CD4-positive, alpha-beta T cell treated with Interleukin-4 for 4 hours (primary cell): ENCODE measurements at regions not wholly inside any gene's neighbourhood (a gene's known extent, or its start where the extent isn't known, plus 50 kb on each side); places are given as distances from the start of the nearest gene placed in this dataset.
A peak's percentile ranks its signal among the peaks of the same experiment; 100 is the strongest.
"Not testable (repeated sequence)": the region's sequence is repeated elsewhere in the genome, so short reads cannot be mapped to it uniquely, and the experiment has no call there.

ENCODE experiments used
- DNase-seq: peaks from one replicate; pipeline ENCODE4 v3.0.0-alpha.2; 2020

DNA sequence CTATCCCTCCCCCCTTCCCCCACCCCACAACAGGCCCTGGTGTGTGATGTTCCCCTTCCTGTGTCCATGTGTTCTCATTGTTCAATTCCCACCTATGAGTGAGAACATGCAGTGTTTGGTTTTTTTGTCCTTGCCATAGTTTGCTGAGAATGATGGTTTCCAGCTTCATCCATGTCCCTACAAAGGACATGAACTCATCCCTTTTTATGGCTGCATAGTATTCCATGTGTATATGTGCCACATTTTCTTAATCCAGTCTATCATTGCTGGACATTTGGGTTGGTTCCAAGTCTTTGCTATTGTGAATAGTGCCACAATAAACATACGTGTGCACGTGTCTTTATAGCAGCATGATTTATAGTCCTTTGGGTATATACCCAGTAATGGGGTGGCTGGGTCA is 52.3 kb upstream of the MAN1A2 start:
- not testable (repeated sequence) for DNase-seq

DNA sequence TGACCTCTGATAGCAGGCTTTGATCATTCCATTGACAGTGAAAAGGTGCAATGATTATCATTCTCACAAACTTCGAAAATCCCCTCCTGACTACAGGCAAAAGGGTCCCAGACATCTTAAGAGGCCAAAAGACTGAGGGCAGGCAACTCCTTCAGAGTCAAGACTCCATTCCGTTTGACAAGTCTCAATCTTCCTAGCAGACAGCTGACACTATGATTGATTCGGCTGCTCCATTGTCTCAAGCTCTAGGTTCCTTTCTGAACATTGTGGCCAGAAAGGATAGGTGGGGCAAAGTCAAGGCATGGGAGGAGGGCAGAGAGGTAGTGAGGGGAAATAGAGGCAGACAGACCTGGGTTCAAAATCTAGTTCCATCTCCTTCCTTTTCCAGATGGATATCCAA is 53.7 kb upstream of the MAN1A2 start:
- no peak for DNase-seq

DNA sequence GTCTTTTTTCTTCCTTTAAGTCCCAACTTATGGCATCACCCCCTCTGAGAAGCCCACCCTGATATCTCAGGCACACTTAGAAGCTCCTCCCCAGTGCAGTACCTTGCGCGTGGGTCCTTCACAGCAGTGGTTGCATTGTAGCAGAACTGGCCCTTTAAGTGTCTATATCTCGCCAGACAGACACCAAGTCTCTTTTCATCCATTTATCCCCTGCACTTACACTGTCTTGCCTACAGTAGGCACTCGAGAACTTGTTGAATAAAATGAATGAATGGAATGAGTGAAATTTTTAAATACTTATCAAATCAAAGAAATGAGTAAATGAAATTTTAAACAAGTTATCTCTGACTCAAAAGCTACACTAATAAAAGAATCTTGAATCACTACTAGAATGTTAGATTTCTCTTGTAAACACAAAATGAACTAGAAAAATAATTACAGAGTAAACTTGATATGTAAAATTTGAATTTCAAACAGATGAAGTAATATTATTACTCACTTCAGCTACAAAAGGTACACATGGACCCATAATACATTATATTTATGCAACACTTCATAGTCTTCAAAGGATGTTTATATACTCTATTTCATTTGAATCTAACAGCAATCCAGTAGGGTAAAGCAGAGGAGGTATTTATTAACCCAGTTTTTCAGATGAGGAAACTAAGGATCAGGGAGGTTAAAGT is 54.7 kb upstream of the MAN1A2 start:
- peak; percentile 45 for DNase-seq

DNA sequence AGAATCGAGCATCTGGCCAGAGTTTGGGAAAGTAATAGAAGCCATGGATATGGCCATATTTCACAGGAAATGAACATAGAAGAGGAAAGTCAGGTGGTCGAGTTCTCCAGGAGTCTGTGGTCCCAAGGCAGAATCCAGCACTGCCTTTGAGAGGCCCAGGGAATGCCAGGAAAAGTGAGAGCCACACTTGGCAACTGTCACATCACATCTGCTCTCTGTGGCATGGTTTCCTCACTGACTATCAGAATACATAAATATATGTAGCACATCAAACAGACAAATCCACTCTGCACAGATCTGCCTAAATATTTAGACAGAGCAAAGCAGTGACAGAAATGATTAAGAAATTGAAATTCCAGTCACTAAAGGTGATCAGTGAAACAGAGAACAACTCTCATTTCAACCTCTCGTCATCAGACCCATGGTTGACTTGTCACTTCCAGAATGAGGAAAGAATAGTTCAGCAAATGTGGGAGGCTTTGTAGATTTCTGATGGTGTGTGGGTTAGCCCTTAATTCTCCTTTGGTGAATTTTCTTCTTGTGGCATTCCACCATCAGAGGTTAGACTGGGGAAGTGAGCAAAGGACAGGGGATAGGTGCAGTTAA is 58.8 kb upstream of the MAN1A2 start:
- no peak for DNase-seq

DNA sequence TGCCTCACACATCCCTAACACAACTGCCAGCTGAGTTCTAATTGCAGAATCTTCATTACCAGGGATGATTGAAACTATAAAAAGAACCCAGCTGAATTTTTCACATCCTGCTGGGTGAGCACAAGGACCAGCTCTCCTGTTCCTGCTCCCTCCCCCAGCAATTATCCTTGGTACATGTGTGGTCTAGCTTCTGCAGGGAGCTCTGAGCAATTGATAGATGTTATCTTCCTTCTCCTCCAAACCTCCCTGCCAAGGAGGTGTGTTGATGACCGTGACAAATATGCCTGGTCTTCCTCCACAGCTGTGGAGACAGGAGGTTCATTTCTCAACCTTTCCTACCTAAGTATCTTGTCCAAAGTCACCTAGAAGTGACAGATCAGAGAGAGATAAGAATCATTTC is 65.3 kb upstream of the MAN1A2 start:
- DNase-seq: no peak

DNA sequence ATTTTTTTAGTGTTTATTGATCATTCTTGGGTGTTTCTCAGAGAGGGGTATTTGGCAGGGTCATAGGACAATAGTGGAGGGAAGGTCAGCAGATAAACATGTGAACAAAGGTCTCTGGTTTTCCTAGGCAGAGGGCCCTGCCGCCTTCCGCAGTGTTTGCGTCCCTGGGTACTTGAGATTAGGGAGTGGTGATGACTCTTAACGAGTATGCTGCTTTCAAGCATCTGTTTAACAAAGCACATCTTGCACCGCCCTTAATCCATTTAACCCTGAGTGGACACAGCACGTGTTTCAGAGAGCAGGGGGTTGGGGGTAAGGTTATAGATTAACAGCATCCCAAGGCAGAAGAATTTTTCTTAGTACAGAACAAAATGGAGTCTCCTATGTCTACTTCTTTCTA is 67.1 kb upstream of the MAN1A2 start:
- DNase-seq: not testable (repeated sequence)

DNA sequence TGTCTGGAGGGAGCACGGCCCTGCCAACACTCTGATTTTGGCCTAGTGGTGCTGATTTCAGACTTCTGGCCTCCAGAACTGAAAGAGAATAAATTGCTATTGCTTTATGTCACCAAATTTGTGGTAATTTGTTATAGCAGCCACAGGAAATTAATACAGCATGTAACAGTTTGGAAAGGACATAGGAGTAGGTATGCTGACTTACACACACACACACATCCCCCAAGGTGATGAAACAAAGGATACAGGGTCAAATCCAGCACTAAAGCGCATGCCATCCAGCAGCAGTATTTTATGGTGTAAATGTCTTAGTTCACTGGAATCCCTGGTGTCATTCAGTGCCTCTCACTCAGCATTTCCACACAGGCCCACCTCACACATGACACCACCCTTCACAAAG is 72.2 kb upstream of the MAN1A2 start:
- no peak for DNase-seq

DNA sequence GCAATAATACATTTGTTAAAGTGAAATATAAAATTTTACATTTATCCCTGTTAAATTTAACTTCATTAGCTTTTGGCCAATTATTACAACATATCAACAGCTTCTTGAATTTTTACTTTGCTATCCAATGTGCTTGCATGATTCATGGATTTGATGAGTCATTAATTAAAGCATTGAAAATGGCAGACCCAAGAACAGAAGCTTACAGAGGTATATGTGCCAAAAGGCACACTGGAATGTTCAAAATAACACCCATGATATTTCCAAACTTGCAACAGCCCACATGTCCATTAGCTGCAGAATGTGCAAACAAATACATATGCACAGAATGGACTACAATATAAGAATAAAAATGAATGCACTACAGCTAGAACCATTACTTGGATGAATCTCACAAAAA is 76.4 kb upstream of the MAN1A2 start:
- no peak for DNase-seq

DNA sequence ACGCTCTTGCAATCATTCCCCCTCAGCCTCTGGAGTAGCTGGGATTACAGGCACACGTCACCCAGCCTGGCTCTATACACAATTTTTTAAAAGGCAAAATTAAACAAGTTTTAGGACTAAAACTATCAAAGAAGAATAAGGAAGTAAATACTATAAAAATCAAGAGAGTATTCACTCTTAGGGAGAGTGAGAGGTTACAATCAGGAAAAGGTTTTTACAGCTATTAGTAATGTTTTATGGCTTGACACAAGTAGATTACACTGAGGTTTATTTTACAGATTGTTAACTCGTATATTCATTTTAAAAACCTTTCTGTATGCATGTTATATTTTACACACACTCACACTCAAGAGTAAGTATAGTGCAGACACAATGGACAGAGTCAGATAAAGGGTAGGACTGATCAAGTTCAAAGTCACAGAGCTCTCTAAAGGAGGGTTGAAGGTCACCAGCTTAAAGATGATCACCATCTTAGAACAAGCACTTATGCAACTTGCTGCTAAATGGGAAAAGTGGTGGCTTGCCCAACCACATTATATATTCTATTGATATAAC is 77.9 kb upstream of the MAN1A2 start:
- DNase-seq: no peak

DNA sequence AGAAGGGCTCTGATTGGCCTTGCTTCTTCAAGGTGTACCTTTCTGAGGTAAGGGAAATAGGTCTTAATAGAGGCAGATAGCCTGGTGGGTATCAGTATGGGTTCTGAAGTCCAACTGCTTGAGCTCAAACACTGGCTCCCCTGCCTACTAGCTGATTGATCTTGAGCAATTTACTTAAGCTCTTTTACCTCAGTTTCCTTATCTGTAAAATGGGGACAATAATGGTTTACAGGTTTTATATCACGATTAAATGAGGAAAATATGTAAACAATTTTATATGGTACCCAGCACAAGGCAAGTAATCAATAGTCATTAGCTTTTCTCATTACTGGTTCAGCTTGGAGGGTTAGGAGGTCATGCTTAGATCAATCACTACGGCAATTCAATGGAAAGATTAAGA is 75.8 kb upstream of the VTCN1 start:
- no peak for DNase-seq

DNA sequence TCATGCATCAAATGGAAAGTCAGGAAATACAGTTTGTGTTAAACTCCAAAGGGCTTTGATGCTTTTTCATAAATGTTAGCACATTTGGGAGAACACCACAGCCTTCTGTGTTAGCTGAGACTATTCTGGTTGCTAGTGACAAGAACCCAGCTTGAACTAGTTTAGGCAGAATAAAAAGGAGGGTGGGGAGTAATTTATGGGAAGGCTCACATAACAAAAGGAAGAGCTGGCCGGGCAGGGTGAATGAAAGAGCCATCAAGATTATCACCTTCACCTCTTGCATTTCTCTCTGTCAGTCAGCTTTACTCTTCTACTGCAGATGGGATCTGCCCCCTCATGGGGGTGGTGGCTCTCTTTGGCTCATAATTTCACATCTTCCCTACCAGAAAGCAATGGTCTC is 75.4 kb upstream of the VTCN1 start:
- DNase-seq: no peak

DNA sequence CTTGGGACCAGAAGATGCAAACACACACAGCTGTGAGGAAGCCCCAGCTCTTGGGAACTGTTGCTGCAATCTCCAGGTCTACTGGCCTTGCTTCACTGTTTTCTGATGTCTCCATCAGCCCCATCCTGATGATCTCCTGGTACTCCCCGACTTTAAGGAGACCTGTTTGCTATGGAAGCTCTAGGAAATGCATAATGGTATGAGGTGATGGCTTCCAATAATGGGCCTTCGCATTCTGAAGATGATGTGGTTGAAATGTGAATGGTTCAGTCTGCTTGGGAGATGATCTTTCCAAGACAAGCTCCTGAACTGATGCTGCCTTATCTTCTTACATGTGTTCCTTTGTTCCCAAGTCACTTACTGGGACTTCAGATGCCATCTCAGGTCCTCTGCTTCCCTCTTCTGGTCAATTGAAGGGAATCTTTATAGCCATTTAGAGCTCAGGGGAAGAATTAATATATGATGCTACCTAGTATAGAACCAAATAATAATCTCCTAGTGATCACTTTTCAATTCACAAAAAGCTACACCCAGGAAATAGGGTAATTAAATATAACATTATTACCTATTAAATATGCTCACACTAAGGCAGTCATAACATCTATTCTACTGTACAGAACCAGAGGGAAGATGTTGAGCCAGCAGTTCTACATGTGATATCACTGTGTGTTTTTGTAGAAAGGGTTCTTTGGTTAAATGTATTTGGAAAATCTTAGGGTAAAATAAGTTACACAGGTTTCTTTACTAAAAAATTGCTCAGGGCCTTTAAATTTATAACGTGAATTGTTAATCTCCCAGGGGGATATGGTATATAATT is 73.9 kb upstream of the VTCN1 start:
- DNase-seq: no peak

DNA sequence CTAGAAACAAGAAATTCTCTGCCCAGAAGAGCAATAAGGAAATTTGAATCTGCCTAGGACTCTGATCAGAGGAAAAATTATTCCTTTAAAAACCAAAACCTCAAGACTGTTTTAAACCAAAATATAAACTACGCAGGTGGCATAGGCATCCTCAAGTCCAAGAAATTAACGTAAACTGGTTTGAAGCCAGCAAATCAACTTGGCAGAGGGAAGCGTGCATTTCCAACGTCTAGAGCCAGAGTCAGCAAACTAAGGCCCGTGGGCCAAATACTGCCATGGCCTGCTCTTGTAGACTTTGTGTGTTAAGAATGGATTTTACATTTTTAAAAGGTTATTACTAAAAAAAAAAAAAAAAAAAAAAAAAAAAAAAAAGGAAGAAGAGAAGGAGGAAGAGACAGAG is 67.8 kb upstream of the VTCN1 start:
- no peak for DNase-seq

DNA sequence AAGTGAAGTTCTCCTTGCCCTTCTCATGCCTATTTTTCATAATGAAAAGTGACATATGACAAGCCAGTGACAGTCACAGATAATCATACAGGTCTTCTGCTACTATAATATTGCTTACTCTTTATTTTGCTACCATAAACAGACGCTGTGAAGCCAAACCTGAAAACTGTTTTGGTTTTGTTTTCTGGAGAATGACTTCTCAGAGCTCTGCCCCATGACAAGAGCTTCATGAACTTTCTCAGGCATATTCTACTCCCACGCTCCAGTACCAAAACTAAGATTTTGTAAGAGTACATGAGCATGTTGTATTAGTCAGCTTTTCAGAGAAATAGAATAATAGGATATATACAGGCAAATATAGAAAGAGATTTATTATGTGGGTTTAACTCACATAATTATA is 64.3 kb upstream of the VTCN1 start:
- no peak for DNase-seq

DNA sequence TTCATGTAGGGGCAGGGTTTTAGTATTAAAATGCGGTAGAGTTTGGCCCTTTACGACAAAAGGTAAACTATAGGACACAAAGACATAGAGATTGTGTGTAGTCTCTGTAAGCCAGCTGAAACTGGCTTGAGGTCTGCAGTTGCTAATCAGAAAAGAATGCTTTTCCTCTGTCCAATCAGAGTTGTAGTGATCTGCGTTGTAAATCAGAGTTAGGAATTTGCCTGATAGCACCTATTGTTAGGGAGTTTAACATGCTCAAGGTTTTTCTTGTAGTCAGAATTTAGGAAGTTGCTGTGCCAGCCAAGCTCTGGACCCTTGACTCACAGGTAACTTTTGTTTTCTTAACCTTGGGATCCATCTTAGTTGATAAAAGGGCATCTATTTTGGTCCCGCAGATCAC is 61.2 kb upstream of the VTCN1 start:
- DNase-seq: no peak

DNA sequence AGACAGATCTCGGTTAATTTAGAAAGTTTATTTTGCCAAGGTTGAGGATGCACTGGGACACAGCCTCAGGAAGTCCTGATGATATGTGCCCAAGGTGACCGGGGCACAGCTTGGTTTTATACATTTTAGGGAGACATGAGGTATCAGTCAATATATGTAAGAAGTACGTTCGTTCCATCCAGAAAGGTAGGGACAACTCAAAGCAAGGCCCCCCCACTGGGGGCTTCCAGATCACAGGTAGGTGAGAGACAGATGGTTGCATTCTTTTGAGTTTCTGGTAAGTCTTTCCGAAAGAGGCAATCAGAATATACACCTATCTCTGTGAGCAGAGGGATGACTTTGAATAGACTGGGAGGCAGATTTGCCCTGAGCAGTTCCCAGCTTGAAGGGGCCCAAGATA is 60.4 kb upstream of the VTCN1 start:
- DNase-seq: no peak

DNA sequence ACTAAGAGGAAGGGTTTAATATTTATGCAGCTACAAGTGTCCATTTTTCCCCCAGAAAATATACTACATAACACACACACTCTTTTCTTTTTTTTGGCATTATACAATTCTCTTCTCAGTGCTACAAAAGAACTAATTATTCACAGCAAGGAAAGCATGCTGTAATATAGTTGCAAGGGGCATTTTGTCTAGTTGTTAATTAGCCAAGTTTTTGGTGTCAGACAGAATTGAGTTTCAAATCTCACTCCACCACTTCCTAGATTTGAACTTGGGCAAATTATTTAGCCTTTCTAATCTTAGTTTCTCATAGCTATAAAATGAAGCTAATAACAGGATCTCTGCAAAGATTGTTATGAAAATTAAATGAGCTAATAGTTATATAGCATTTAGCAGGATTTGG is 60.0 kb upstream of the VTCN1 start:
- no peak for DNase-seq

DNA sequence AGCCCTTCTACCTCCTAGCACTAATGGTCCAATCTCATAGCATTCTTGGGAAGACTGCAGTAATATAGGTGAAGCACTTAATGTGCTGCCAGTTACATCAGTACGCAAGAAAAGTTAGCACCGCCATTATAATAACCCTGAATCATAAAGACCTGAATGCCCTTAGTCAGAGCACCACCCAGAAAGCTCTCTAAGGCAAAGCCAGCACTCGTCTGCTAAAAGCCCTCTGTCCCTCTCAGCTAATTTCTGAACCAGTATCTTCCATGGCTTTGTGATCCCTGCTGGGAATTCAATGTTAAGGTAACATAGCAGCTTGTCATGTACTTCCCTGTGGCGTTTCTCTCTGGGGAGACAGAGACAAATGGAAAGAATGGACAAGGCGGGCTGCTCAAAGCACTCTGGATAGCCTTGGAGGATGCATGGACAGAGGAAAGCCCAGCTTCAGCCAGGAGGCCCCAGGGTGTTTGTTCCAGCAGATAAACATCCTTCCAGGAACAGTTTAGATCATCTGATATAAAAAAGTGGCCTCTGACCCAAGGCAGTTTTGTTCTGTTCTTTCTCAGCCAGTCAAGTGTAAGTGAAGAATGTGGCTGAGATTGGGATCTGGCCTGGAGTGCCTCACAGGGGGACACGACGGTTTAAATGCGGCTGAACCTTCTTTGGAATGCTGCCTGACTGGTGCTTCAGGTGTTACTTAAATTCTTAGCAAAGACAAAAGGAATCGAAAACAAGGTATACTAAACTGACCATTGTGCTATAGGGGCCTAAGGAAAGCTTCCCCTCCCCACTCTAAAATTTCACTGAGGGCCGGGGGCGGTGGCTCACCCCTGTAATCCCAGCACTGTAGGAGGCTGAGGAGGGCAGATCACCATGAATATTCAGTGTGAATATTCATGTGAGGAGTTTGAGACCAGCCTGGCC is 58.1 kb upstream of the VTCN1 start:
- no peak for DNase-seq

DNA sequence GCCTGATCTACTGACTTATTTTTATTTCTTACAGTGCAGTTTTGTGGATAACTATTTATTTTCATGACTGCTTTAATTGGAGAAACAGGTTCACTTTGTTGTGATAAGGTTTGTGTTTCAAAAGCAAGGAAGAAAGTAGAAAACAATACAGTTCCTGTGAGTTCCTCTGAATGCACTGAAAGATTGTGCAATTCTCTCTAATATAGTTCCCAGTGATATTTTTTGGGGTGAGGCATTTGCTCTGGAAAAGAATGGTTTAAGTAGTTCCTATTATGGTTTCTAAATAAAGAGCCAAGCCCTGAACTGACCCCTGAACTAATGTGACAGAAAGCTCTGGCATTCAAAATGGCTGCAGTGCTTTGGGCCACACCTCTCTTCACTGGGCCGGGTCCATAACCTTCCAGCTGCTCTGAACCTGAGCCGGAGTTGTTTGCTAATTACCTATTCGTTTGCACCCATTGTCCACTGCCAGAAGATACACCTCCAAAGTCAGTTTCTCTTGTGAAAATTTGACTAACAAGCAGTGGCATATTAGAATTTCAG is 56.6 kb upstream of the VTCN1 start:
- no peak for DNase-seq

DNA sequence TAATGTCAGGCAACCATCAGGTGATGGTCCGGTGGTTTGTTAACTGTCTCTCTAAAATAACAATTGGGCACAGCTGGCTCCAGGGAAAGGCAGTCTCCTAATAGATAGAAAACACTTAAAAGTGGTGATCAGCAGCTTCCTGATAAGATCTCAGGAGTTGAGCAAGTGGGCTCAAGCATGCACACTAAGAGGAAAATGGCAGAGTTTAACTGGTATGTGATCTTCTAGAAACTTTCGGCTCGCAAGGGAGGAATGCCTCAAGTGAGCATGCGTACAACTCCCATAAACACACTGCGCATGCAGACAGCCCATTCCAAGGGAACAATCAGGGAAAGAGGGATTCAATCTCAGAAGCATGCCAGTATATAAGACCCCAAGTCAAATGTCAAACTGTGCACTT is 52.2 kb upstream of the VTCN1 start:
- DNase-seq: no peak

DNA sequence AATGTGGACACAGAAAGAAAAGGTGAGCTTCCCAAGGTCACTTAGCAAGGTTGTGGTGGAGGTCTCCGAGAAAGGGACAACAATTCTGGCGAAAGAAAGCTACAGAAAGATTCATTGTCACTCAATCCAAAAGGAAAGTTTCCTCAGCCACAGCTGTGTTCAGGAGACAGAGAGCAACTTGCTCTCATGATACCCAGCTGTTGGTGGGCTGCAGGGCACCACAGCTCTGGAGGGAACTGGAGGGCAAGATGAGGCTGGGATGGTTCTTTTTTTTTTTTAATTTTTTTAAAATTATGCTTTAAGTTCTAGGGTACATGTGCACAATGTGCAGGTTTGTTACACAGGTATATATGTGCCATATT is 50.7 kb upstream of the VTCN1 start:
- no peak for DNase-seq

DNA sequence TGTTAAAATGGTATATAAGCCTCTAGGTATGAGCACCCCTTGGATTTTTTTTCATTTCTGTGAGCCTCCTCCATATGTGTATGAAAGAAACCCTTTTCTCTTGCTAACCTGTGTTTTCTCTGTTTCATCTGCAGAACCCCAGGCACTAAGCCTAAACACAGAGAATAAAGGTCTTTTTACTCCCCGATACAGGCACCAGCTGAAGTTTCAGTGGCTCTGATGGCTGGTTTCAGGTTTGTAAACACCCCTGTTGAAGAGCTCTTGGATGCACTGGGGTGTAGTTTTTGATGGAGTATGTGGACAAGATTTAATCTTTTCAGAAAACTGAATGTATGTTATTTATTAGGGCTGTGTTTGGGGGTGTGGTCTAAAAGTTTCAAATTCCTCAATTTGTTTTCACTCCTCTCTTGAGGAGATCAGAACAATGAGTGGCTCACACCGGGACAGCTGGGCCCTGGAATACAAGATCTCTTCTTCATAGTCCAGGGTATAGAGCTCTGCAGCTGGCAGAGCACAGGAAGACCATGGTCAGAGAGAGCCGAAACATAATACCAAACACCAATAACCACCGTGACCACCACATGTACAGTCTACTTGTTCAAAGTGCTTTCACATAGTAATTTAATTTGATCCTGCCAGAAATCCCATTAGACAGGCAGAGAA is 50.2 kb upstream of the VTCN1 start:
- DNase-seq: no peak
